Liver (tissue), 7 donors: ENCODE measurements at regions not wholly inside any gene's neighbourhood (a gene's known extent, or its start where the extent isn't known, plus 50 kb on each side); places are given as distances from the start of the nearest gene placed in this dataset.

Source experiments
- DNase-seq: peaks from one replicate; pipeline ENCODE4 v3.0.0-alpha.2; 2017; ENCODE audit warnings: low spot score
- H3K27ac ChIP-seq, 2 donors: one replicate each; pipeline ENCODE4 v1.7.0; 2013; ENCODE audit warnings: inconsistent platforms in 2 of 2, low read length in 2 of 2, control low read depth in 1 of 2, low read depth in 1 of 2, mild to moderate bottlenecking in 1 of 2
- H3K27me3 ChIP-seq, 4 donors: one replicate each; pipeline versions ENCODE4 v1.6.1 to v1.7.0; 2013; ENCODE audit warnings: low read length in 3 of 4, inconsistent platforms in 1 of 4, mild to moderate bottlenecking in 1 of 4, moderate library complexity in 1 of 4; ENCODE audit not compliant: control insufficient read depth in 4 of 4, insufficient read depth in 4 of 4
- H3K36me3 ChIP-seq, 4 donors: one replicate each; pipeline versions ENCODE4 v1.6.1 to v1.7.0; 2013; ENCODE audit warnings: low read length in 3 of 4, mild to moderate bottlenecking in 3 of 4, low read depth in 1 of 4, moderate library complexity in 1 of 4; ENCODE audit not compliant: control insufficient read depth in 4 of 4, insufficient read depth in 3 of 4
- H3K4me1 ChIP-seq, 4 donors: one replicate each; pipeline versions ENCODE4 v1.6.1 to v1.7.0; 2013; ENCODE audit warnings: low read length in 3 of 4, mild to moderate bottlenecking in 3 of 4, moderate library complexity in 1 of 4; ENCODE audit not compliant: control insufficient read depth in 4 of 4, insufficient read depth in 4 of 4
- H3K4me3 ChIP-seq, 3 donors: one replicate each; pipeline versions ENCODE4 v1.6.1 to v1.7.0; 2013; ENCODE audit warnings: low read length in 3 of 3, control low read depth in 1 of 3, low read depth in 1 of 3, mild to moderate bottlenecking in 1 of 3
- H3K9ac ChIP-seq, 2 donors: one replicate each; pipeline ENCODE4 v1.7.0; 2013; ENCODE audit warnings: low read length in 2 of 2, mild to moderate bottlenecking in 2 of 2, moderate library complexity in 2 of 2, control low read depth in 1 of 2, low read depth in 1 of 2
- H3K9me3 ChIP-seq, 4 donors: one replicate each; pipeline versions ENCODE4 v1.6.1 to v1.7.0; 2013; ENCODE audit warnings: low read length in 3 of 4; ENCODE audit not compliant: control insufficient read depth in 4 of 4
- EGR1 ChIP-seq, 2 donors: IDR thresholded peaks; 2 replicates each; pipeline ENCODE4 v1.6.1; 2016 to 2018; ENCODE audit warnings: antibody characterized with exemption in 2 of 2, low read depth in 2 of 2
- FOXA1 ChIP-seq: IDR thresholded peaks from 2 replicates; pipeline ENCODE4 v1.6.1; 2016; ENCODE audit warnings: antibody characterized with exemption
- FOXA2 ChIP-seq: IDR thresholded peaks from 2 replicates; pipeline ENCODE4 v1.6.1; 2016; ENCODE audit warnings: antibody characterized with exemption
- GABPA ChIP-seq, 2 donors: IDR thresholded peaks in 1 of 2; conservative IDR thresholded peaks in 1 of 2; 2 replicates each; pipeline ENCODE4 v1.6.1; 2016; ENCODE audit warnings: antibody characterized with exemption in 2 of 2, mild to moderate bottlenecking in 1 of 2, moderate library complexity in 1 of 2
- HNF4A ChIP-seq, 2 donors: conservative IDR thresholded peaks; 2 replicates each; pipeline ENCODE4 v1.6.1; 2016; ENCODE audit warnings: antibody characterized with exemption in 2 of 2, mild to moderate bottlenecking in 2 of 2
- HNF4G ChIP-seq: IDR thresholded peaks from 2 replicates; pipeline ENCODE4 v1.6.1; 2016; ENCODE audit warnings: antibody characterized with exemption
- JUND ChIP-seq, 2 donors: IDR thresholded peaks; 2 replicates each; pipeline ENCODE4 v1.6.1; 2016; ENCODE audit warnings: antibody characterized with exemption in 2 of 2
- NR2F2 ChIP-seq: IDR thresholded peaks from 2 replicates; pipeline ENCODE4 v1.6.1; 2016; ENCODE audit warnings: antibody characterized with exemption
- RAD21 ChIP-seq, 2 donors: IDR thresholded peaks; 2 replicates each; pipeline ENCODE4 v1.6.1; 2016; ENCODE audit warnings: antibody characterized with exemption in 2 of 2, mild to moderate bottlenecking in 2 of 2
- RXRA ChIP-seq, 2 donors: IDR thresholded peaks; 2 replicates each; pipeline ENCODE4 v1.6.1; 2017 to 2018; ENCODE audit warnings: antibody characterized with exemption in 2 of 2, mild to moderate bottlenecking in 1 of 2
- SP1 ChIP-seq: IDR thresholded peaks from 2 replicates; pipeline ENCODE4 v1.6.1; 2018; ENCODE audit warnings: antibody characterized with exemption, mild to moderate bottlenecking
- TAF1 ChIP-seq: conservative IDR thresholded peaks from 2 replicates; pipeline ENCODE4 v1.6.1; 2016; ENCODE audit warnings: antibody characterized with exemption, mild to moderate bottlenecking
- YY1 ChIP-seq: IDR thresholded peaks from 2 replicates; pipeline ENCODE4 v1.6.1; 2016; ENCODE audit warnings: antibody characterized with exemption, mild to moderate bottlenecking
- WGBS: extraction: QIAGEN DNeasy Blood & Tissue Kit; methylation state at CpG from one replicate; pipeline ENCODE4 v1.1.7; 2013; 5-methylcytosine and 5-hydroxymethylcytosine counted together
- TF ChIP-seq, protein P1 (sequence below): IDR thresholded peaks from 2 replicates; pipeline ENCODE4 v1.6.1; 2016; ENCODE audit warnings: antibody characterized with exemption
- TF ChIP-seq, protein P2 (sequence below): IDR thresholded peaks from 2 replicates; pipeline ENCODE4 v1.6.1; 2016; ENCODE audit warnings: antibody characterized with exemption
- TF ChIP-seq, protein P3 (sequence below): IDR thresholded peaks from 2 replicates; pipeline ENCODE4 v1.6.1; 2016; ENCODE audit warnings: antibody characterized with exemption
- TF ChIP-seq, protein P4 (sequence below): IDR thresholded peaks from 2 replicates; pipeline ENCODE4 v1.6.1; 2016; ENCODE audit warnings: antibody characterized with exemption, mild to moderate bottlenecking
- donor health status: healthy.
- donor health status: healthy.
- donor health status: healthy.
- donor health status: healthy.

DNA sequence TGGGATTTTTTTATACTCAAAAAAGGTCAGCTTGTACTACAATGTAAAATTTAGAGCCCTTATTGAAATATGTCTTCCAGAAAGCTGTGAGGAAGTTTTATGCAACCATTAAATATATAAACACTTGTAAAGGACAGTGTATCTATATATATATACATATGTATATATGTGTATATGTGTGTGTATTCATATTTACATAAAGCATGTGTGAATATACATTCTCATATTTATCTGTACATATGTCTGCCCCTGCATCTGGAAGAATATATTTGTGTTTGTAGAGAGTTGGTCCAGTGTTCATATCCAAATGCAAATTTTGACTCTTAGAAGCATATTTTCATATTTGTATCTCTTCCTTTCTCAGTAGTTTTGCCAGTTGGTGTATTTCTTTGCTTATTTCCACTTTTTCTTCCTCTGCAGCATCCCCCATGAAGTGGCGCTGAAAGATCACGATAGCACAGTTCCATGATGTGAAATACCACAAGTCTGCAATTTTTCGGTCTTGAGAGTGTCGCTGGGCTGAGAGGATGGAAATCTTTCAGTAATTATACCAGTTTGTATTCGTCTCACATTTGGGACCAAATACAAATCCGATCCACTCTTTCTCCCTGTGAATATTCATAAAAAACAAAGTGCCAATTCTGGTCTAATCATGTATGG, 311.7 kb upstream of the DPH6 start:
- Histone ChIP-seq H3K27me3 (no peaks in the 10 kb centered on the region), H3K4me3 (no peak overlapping the region), H3K9me3 (no peaks in the 10 kb centered on the region), H3K4me1 (peaks cover 0 to 3% (median 0%) of the 10 kb centered on the region in 4 donors), H3K27ac (no peak overlapping the region), H3K36me3 (no peaks in the 10 kb centered on the region), H3K9ac (no peak overlapping the region)
- DNase-seq: no peak
- WGBS: 94% methylated on average over 6 of the region's 6 CpGs
- TF ChIP-seq SP1: no peak
- no peak for TF ChIP-seq JUND (IDR thresholded peaks at IDR 0.05)
- no peak for TF ChIP-seq TAF1

DNA sequence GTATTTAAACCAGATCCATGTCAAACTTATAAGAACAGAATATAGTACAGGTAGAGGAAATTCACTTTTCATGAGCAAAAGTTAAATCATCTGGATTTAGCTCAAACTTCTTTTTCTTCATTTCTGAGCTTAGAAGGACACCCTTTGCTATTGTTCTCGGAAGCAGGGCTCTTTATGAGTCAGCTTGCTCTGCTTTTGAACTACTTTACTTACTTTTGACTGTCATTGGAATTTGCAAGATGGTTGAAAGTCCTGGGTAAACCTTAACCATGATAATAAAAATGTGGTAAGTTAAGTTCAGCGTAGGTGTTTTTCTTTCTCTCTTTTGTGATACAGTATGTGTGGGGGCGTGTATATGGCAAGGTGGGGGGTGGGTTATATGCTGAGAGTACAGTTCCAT, 312.7 kb upstream of the DPH6 start:
- DNase-seq: no peak
- Histone ChIP-seq H3K27ac (no peak overlapping the region), H3K9ac (no peak overlapping the region), H3K27me3 (no peaks in the 10 kb centered on the region), H3K4me1 (peaks cover 0 to 5% (median 1%) of the 10 kb centered on the region in 4 donors), H3K36me3 (no peaks in the 10 kb centered on the region), H3K9me3 (no peaks in the 10 kb centered on the region), H3K4me3 (no peak overlapping the region)
- 89% methylated on average over 3 of the region's 3 CpGs for WGBS
- TF ChIP-seq RAD21 (IDR thresholded peaks at IDR 0.05): no peak
- TF ChIP-seq HNF4A (conservative IDR thresholded peaks at IDR 0.05): no peak
- TF ChIP-seq, protein P1, sequence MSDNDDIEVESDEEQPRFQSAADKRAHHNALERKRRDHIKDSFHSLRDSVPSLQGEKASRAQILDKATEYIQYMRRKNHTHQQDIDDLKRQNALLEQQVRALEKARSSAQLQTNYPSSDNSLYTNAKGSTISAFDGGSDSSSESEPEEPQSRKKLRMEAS: no peak
- TF ChIP-seq EGR1 (IDR thresholded peaks at IDR 0.05; ENCODE audit: low read depth in 2 of 2): no peak
- TF ChIP-seq, protein P2, sequence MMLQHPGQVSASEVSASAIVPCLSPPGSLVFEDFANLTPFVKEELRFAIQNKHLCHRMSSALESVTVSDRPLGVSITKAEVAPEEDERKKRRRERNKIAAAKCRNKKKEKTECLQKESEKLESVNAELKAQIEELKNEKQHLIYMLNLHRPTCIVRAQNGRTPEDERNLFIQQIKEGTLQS: no peak
- TF ChIP-seq GABPA (IDR thresholded peaks at IDR 0.05 in 1 of 2, conservative IDR thresholded peaks at IDR 0.05 in 1 of 2): no peak
- TF ChIP-seq FOXA2: no peak
- no peak for TF ChIP-seq RXRA (IDR thresholded peaks at IDR 0.05)
- TF ChIP-seq YY1: no peak

DNA sequence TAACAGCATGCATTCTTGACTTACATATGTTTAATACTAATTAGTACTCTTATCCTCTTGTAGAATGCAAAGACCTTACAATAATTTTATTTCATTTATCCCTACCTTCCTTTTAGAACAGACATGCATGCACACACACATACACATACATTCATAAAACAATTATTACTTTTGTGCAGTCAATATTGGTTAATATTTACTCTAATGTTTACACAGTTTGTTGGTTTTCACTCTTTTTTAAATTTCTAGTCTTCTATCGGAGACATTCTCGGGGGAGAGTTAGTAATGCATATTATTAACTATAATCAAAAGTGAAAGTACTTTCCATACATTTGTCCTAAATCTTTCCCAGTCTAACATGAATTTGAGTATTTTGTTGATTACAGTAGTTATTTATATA, 317.7 kb upstream of the DPH6 start:
- H3K27ac ChIP-seq: no peak overlapping the region
- peak overlapping the region in 1 of 2 donors; percentile 13 for H3K9ac ChIP-seq
- no peak for TF ChIP-seq RAD21 (IDR thresholded peaks at IDR 0.05)
- TF ChIP-seq, protein P1: no peak
- no peak for TF ChIP-seq HNF4G
- TF ChIP-seq, protein P3, sequence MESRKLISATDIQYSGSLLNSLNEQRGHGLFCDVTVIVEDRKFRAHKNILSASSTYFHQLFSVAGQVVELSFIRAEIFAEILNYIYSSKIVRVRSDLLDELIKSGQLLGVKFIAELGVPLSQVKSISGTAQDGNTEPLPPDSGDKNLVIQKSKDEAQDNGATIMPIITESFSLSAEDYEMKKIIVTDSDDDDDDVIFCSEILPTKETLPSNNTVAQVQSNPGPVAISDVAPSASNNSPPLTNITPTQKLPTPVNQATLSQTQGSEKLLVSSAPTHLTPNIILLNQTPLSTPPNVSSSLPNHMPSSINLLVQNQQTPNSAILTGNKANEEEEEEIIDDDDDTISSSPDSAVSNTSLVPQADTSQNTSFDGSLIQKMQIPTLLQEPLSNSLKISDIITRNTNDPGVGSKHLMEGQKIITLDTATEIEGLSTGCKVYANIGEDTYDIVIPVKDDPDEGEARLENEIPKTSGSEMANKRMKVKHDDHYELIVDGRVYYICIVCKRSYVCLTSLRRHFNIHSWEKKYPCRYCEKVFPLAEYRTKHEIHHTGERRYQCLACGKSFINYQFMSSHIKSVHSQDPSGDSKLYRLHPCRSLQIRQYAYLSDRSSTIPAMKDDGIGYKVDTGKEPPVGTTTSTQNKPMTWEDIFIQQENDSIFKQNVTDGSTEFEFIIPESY: no peak
- no peak for TF ChIP-seq RXRA (IDR thresholded peaks at IDR 0.05)
- TF ChIP-seq NR2F2: no peak
- TF ChIP-seq HNF4A (conservative IDR thresholded peaks at IDR 0.05): no peak
- TF ChIP-seq, protein P2: no peak
- TF ChIP-seq TAF1: no peak
- no peak for TF ChIP-seq JUND (IDR thresholded peaks at IDR 0.05)
- TF ChIP-seq, protein P4, sequence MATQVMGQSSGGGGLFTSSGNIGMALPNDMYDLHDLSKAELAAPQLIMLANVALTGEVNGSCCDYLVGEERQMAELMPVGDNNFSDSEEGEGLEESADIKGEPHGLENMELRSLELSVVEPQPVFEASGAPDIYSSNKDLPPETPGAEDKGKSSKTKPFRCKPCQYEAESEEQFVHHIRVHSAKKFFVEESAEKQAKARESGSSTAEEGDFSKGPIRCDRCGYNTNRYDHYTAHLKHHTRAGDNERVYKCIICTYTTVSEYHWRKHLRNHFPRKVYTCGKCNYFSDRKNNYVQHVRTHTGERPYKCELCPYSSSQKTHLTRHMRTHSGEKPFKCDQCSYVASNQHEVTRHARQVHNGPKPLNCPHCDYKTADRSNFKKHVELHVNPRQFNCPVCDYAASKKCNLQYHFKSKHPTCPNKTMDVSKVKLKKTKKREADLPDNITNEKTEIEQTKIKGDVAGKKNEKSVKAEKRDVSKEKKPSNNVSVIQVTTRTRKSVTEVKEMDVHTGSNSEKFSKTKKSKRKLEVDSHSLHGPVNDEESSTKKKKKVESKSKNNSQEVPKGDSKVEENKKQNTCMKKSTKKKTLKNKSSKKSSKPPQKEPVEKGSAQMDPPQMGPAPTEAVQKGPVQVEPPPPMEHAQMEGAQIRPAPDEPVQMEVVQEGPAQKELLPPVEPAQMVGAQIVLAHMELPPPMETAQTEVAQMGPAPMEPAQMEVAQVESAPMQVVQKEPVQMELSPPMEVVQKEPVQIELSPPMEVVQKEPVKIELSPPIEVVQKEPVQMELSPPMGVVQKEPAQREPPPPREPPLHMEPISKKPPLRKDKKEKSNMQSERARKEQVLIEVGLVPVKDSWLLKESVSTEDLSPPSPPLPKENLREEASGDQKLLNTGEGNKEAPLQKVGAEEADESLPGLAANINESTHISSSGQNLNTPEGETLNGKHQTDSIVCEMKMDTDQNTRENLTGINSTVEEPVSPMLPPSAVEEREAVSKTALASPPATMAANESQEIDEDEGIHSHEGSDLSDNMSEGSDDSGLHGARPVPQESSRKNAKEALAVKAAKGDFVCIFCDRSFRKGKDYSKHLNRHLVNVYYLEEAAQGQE: no peak
- TF ChIP-seq EGR1 (IDR thresholded peaks at IDR 0.05; ENCODE audit: low read depth in 2 of 2): no peak
- TF ChIP-seq FOXA1: no peak
- peak overlapping the region in 2 of 3 donors; percentile 0 to 47 for H3K4me3 ChIP-seq
- H3K36me3 ChIP-seq: no peaks in the 10 kb centered on the region
- WGBS: 28% methylated on average over 2 of the region's 2 CpGs
- no peak for DNase-seq
- no peaks in the 10 kb centered on the region for H3K9me3 ChIP-seq
- no peaks in the 10 kb centered on the region for H3K27me3 ChIP-seq
- peaks cover 4 to 12% (median 8%) of the 10 kb centered on the region in 4 donors for H3K4me1 ChIP-seq
